H1 (cell line): ENCODE measurements at regions not wholly inside any gene's neighbourhood (a gene's known extent, or its start where the extent isn't known, plus 50 kb on each side); places are given as distances from the start of the nearest gene placed in this dataset.
A peak's percentile ranks its signal among the peaks of the same experiment; 100 is the strongest.

ENCODE experiments used
- CTCF ChIA-PET: fragments of 300-600 bp; sonication (Branson Sonifier 250); formaldehyde crosslinking; loops from one replicate; lab custom pipeline; 2021; ENCODE audit not compliant: partially characterized antibody; lab: Charles Lee
- POLR2A ChIA-PET: fragments of 300-600 bp; sonication (Branson Sonifier 250); formaldehyde crosslinking; loops from one replicate; lab custom pipeline; 2021; ENCODE audit warnings: inconsistent platforms; ENCODE audit not compliant: partially characterized antibody; lab: Charles Lee
- DNase-seq, 2 experiments: peaks; one replicate each; pipeline versions ENCODE4 v3.0.0 to v3.0.0-alpha.2; 2010 to 2022; ENCODE audit warnings: low spot score in 2 of 2, low read depth in 1 of 2, mixed read lengths in 1 of 2
- FAIRE-seq: peaks from 2 replicates; lab custom pipeline; 2011; peaks lifted over from hg19 to GRCh38; lab: Jason Lieb, UNC
- H2AFZ ChIP-seq: 2 replicates; pipeline ENCODE4 v1.8.1; 2012; ENCODE audit warnings: low read length, inconsistent platforms
- H2AK5ac ChIP-seq: 2 replicates; pipeline ENCODE4 v1.6.1; 2013; ENCODE audit warnings: low read depth, low read length
- H2BK120ac ChIP-seq: replicated peaks from 2 replicates; pipeline ENCODE3; 2013; ENCODE audit warnings: low read depth, low read length, inconsistent platforms
- H2BK12ac ChIP-seq: 2 replicates; pipeline ENCODE4 v1.6.1; 2013; ENCODE audit warnings: low read depth, low read length
- H2BK15ac ChIP-seq: 2 replicates; pipeline ENCODE4 v1.6.1; 2013; ENCODE audit warnings: low read length
- H2BK20ac ChIP-seq: 2 replicates; pipeline ENCODE4 v1.6.1; 2013; ENCODE audit warnings: low read length
- H2BK5ac ChIP-seq: 2 replicates; pipeline ENCODE4 v1.6.1; 2013; ENCODE audit warnings: low read depth, low read length
- H3K14ac ChIP-seq: 2 replicates; pipeline ENCODE4 v1.6.1; 2013; ENCODE audit warnings: inconsistent platforms; ENCODE audit not compliant: insufficient read length
- H3K18ac ChIP-seq: 2 replicates; pipeline ENCODE4 v1.6.1; 2013; ENCODE audit warnings: low read length; ENCODE audit errors: extremely low read depth
- H3K23ac ChIP-seq: 2 replicates; pipeline ENCODE4 v1.6.1; 2013; ENCODE audit warnings: inconsistent platforms; ENCODE audit not compliant: insufficient read length
- H3K23me2 ChIP-seq: 2 replicates; pipeline ENCODE4 v1.6.1; 2013; ENCODE audit warnings: low read depth, low read length
- H3K27ac ChIP-seq: 2 replicates; pipeline ENCODE4 v1.6.1; 2011; ENCODE audit warnings: low read depth, low read length, inconsistent platforms
- H3K27me3 ChIP-seq, 4 experiments: replicated peaks in 1 of 4; 1 replicate in 1 of 4; 2 replicates in 3 of 4; pipeline versions ENCODE4 v1.6.1 to v1.8.1; 2011 to 2013; ENCODE audit warnings: low read length in 3 of 4, mild to moderate bottlenecking in 3 of 4, inconsistent platforms in 2 of 4, mixed read lengths in 2 of 4, moderate library complexity in 1 of 4; ENCODE audit not compliant: control insufficient read depth in 3 of 4, insufficient read depth in 3 of 4; ENCODE audit errors: extremely low read depth in 1 of 4
- H3K36me3 ChIP-seq, 4 experiments: 2 replicates each; pipeline versions ENCODE4 v1.6.1 to v1.8.1; 2011 to 2013; ENCODE audit warnings: mild to moderate bottlenecking in 4 of 4, low read length in 3 of 4, moderate library complexity in 2 of 4, control low read depth in 1 of 4, inconsistent platforms in 1 of 4; ENCODE audit not compliant: insufficient read depth in 4 of 4, control insufficient read depth in 2 of 4
- H3K4ac ChIP-seq: replicated peaks from 2 replicates; pipeline ENCODE3; 2013; ENCODE audit warnings: low read length, low read depth, mixed read lengths, inconsistent platforms; ENCODE audit not compliant: insufficient read length
- H3K4me1 ChIP-seq, 4 experiments: replicated peaks in 1 of 4; 1 replicate in 1 of 4; 2 replicates in 3 of 4; pipeline versions ENCODE4 v1.6.1 to v1.8.1; 2011 to 2013; ENCODE audit warnings: low read length in 3 of 4, inconsistent platforms in 2 of 4, mixed read lengths in 1 of 4; ENCODE audit not compliant: insufficient read depth in 4 of 4, control insufficient read depth in 3 of 4
- H3K4me2 ChIP-seq, 2 experiments: 2 replicates each; pipeline versions ENCODE4 v1.6.1 to v1.8.1; 2011 to 2013; ENCODE audit warnings: low read depth in 2 of 2, low read length in 2 of 2, control low read depth in 1 of 2, inconsistent platforms in 1 of 2, mild to moderate bottlenecking in 1 of 2; ENCODE audit not compliant: insufficient read depth in 1 of 2
- H3K4me3 ChIP-seq, 4 experiments: fragments of 200-600, 300-600 bp in 1 of 4; sonication (generic), shearing (Covaris generic), sonication (Bioruptor Twin) in 1 of 4; 2 replicates each; pipeline versions ENCODE4 v1.5.1 to v1.8.1; 2011 to 2016; ENCODE audit warnings: low read length in 4 of 4, low read depth in 3 of 4, control low read depth in 2 of 4, inconsistent platforms in 2 of 4, mild to moderate bottlenecking in 2 of 4, mixed read lengths in 1 of 4, moderate library complexity in 1 of 4; ENCODE audit not compliant: insufficient read depth in 2 of 4; ENCODE audit errors: extremely low read depth in 1 of 4
- H3K56ac ChIP-seq: replicated peaks from 2 replicates; pipeline ENCODE3; 2013; ENCODE audit warnings: low read depth, mild to moderate bottlenecking, mixed read lengths, low read length, inconsistent platforms; ENCODE audit not compliant: insufficient read length
- H3K79me1 ChIP-seq: 2 replicates; pipeline ENCODE4 v1.6.1; 2013; ENCODE audit warnings: low read depth, low read length, control low read depth
- H3K79me2 ChIP-seq, 2 experiments: 2 replicates each; pipeline versions ENCODE4 v1.6.1 to v1.8.1; 2012 to 2013; ENCODE audit warnings: low read length in 2 of 2, mild to moderate bottlenecking in 2 of 2, inconsistent platforms in 1 of 2; ENCODE audit not compliant: insufficient read depth in 2 of 2, control insufficient read depth in 1 of 2
- H3K9ac ChIP-seq, 4 experiments: replicated peaks in 1 of 4; 1 replicate in 1 of 4; 2 replicates in 3 of 4; pipeline versions ENCODE4 v1.6.1 to v1.8.1; 2011 to 2013; ENCODE audit warnings: low read depth in 3 of 4, low read length in 3 of 4, control low read depth in 2 of 4, mild to moderate bottlenecking in 2 of 4, moderate library complexity in 2 of 4, inconsistent platforms in 1 of 4; ENCODE audit errors: extremely low read depth in 1 of 4
- H3K9me3 ChIP-seq, 2 experiments: 2 replicates each; pipeline versions ENCODE4 v1.6.1 to v1.8.1; 2012 to 2013; ENCODE audit warnings: mild to moderate bottlenecking in 2 of 2, moderate library complexity in 2 of 2, control low read depth in 1 of 2, inconsistent platforms in 1 of 2, low read depth in 1 of 2, low read length in 1 of 2, mixed read lengths in 1 of 2; ENCODE audit not compliant: insufficient read depth in 2 of 2
- H4K20me1 ChIP-seq, 2 experiments: replicated peaks in 1 of 2; 2 replicates each; pipeline versions ENCODE3 to v1.8.1; 2011 to 2013; ENCODE audit warnings: inconsistent platforms in 2 of 2, low read length in 2 of 2, mild to moderate bottlenecking in 1 of 2; ENCODE audit not compliant: insufficient read depth in 2 of 2, control insufficient read depth in 1 of 2
- H4K5ac ChIP-seq: 2 replicates; pipeline ENCODE4 v1.6.1; 2013; ENCODE audit warnings: low read length, low read depth, mixed read lengths, inconsistent platforms; ENCODE audit not compliant: insufficient read length
- H4K8ac ChIP-seq: 2 replicates; pipeline ENCODE4 v1.8.0; 2013; ENCODE audit warnings: mild to moderate bottlenecking, moderate library complexity, low read length, inconsistent platforms; ENCODE audit not compliant: insufficient read depth; ENCODE audit errors: extremely low read depth
- H4K91ac ChIP-seq: replicated peaks from 2 replicates; pipeline ENCODE3; 2013; ENCODE audit warnings: low read length, mixed read lengths, inconsistent platforms; ENCODE audit not compliant: insufficient read length
- CBX5 ChIP-seq: fragments of 300-800, 300-1000 bp; sonication (generic); IDR thresholded peaks from 2 replicates; pipeline ENCODE4 v1.7.1; 2016; ENCODE audit warnings: antibody characterized with exemption, low read length, low read depth
- CREB1 ChIP-seq: IDR thresholded peaks from 2 replicates; pipeline ENCODE4 v1.6.1; 2012; ENCODE audit warnings: inconsistent platforms
- CTBP2 ChIP-seq: IDR thresholded peaks from 2 replicates; pipeline ENCODE4 v1.7.0; 2011; ENCODE audit warnings: borderline replicate concordance, mild to moderate bottlenecking, moderate library complexity, mixed read lengths, low read length; ENCODE audit not compliant: insufficient read depth, insufficient read length
- FOSL1 ChIP-seq: IDR thresholded peaks from 2 replicates; pipeline ENCODE4 v1.6.1; 2011; ENCODE audit warnings: mild to moderate bottlenecking, low read depth, low read length, moderate library complexity; ENCODE audit not compliant: insufficient read depth
- JUN ChIP-seq: IDR thresholded peaks from 2 replicates; pipeline ENCODE4 v1.6.1; 2011; ENCODE audit warnings: low read depth, mild to moderate bottlenecking, improper control_type of control experiment, low read length
- RNF2 ChIP-seq: fragments of 200-900, 300-1000 bp; sonication (generic); IDR thresholded peaks from 2 replicates; pipeline ENCODE4 v1.7.1; 2016; ENCODE audit warnings: borderline replicate concordance, low read depth, mild to moderate bottlenecking, antibody characterized with exemption, low read length; ENCODE audit not compliant: poor library complexity, severe bottlenecking; ENCODE audit errors: missing control alignments
- RXRA ChIP-seq: IDR thresholded peaks from 2 replicates; pipeline ENCODE4 v1.6.1; 2011; ENCODE audit warnings: low read depth, mild to moderate bottlenecking, low read length, moderate library complexity; ENCODE audit not compliant: insufficient read depth
- SIN3A ChIP-seq, 2 experiments: IDR thresholded peaks in 1 of 2; conservative IDR thresholded peaks in 1 of 2; 2 replicates each; pipeline ENCODE4 v1.6.1; 2011 to 2012; ENCODE audit warnings: low read length in 2 of 2, improper control_type of control experiment in 1 of 2, low read depth in 1 of 2, mild to moderate bottlenecking in 1 of 2
- SUZ12 ChIP-seq: fragments of 200-600 bp; sonication (generic); IDR thresholded peaks from 2 replicates; pipeline ENCODE4 v1.6.1; 2012; ENCODE audit warnings: mild to moderate bottlenecking, inconsistent platforms, low read length, moderate library complexity, mixed read lengths
- TAF1 ChIP-seq: IDR thresholded peaks from 2 replicates; pipeline ENCODE4 v1.6.1; 2011; ENCODE audit warnings: mild to moderate bottlenecking, low read depth, low read length
- TEAD4 ChIP-seq: IDR thresholded peaks from 2 replicates; pipeline ENCODE4 v1.6.1; 2012; ENCODE audit warnings: low read depth, low read length, inconsistent platforms, mixed read lengths
- WGBS, 2 experiments: shearing (Covaris generic) in 1 of 2; methylation state at CpG; one replicate each; pipeline versions ENCODE4 v1.1.6 to v1.1.7; 2013 to 2015; ENCODE audit warnings: low lambda C conversion rate in 2 of 2, mixed read lengths in 2 of 2, inconsistent platforms in 1 of 2, low coverage in 1 of 2, missing lambda C conversion rate in 1 of 2; ENCODE audit not compliant: insufficient replicate concordance in 2 of 2, insufficient coverage in 1 of 2, insufficient read length in 1 of 2; ENCODE audit errors: extremely low coverage in 1 of 2, missing lambda C conversion rate in 1 of 2; 5-methylcytosine and 5-hydroxymethylcytosine counted together

- H3K4me1 ChIP-seq: peaks cover 0 to 9% (median 4%) of the 10 kb centered on the region in 4 experiments; a peak in 5 of 7 replicates
- no peak overlapping the region for H2BK20ac ChIP-seq
- H3K56ac ChIP-seq: no peak overlapping the region
- H3K79me1 ChIP-seq: no peaks in the 10 kb centered on the region
- no peaks in the 10 kb centered on the region for H3K79me2 ChIP-seq
- no peak overlapping the region for H4K8ac ChIP-seq
- DNase-seq (no peak), FAIRE-seq (no peak)
- H3K9ac ChIP-seq: no peak overlapping the region
- H2AFZ ChIP-seq: peak overlapping the region; percentile 92
- no peak overlapping the region for H3K27ac ChIP-seq
- H2BK120ac ChIP-seq: no peak overlapping the region
- peak overlapping the region; percentile 88; the same call in 1 of the 2 replicates for H2BK15ac ChIP-seq
- CTCF ChIA-PET: interaction anchor here (0.6 to 1.4 kb wide), 2 partner anchors 20 to 402 kb away, joined by 3 read pairs; no protein-coding TSS in a partner anchor
- H4K20me1 ChIP-seq: no peaks in the 10 kb centered on the region
- H3K23me2 ChIP-seq: no peaks in the 10 kb centered on the region
- H2BK5ac ChIP-seq: no peak overlapping the region; the same call in 1 of the 2 replicates
- no peak overlapping the region for H3K23ac ChIP-seq
- WGBS, 2 experiments: 46% methylated on average over 4 of the region's 4 CpGs; no CpG with 5 or more reads in 1 of the 2 experiments
- H3K9me3 ChIP-seq: peaks cover 0 to 9% of the 10 kb centered on the region in 2 experiments; a peak in 2 of 4 replicates
- H3K4me3 ChIP-seq: no peak overlapping the region
- H3K4me2 ChIP-seq: peak overlapping the region; percentile 18 to 36; a peak in 1 of 4 replicates
- POLR2A ChIA-PET: interaction anchor here (0.7 to 3.6 kb wide), 5 partner anchors 9 to 33 kb away, joined by 3 to 12 read pairs (median 3); no protein-coding TSS in a partner anchor
- no peaks in the 10 kb centered on the region for H3K36me3 ChIP-seq
- H4K91ac ChIP-seq: no peak overlapping the region
- H3K14ac ChIP-seq: no peak overlapping the region
- H3K4ac ChIP-seq: no peak overlapping the region
- H4K5ac ChIP-seq: no peak overlapping the region
- H2BK12ac ChIP-seq: peak overlapping the region; percentile 27; the same call in 1 of the 2 replicates
- H2AK5ac ChIP-seq: peak overlapping the region; percentile 39; the same call in 1 of the 2 replicates
- H3K27me3 ChIP-seq: no peaks in the 10 kb centered on the region; a peak in 1 of 7 replicates
- peak overlapping the region; percentile 78 for H3K18ac ChIP-seq
- TF ChIP-seq FOSL1: no peak
- no peak for TF ChIP-seq RNF2
- TF ChIP-seq TEAD4: no peak
- no peak for TF ChIP-seq SIN3A (conservative IDR thresholded peaks at IDR 0.05 in 1 of 2, IDR thresholded peaks at IDR 0.05 in 1 of 2; ENCODE audit: low read depth in 1 of 2, low read length in 2 of 2)
- TF ChIP-seq CTBP2: no peak
- no peak for TF ChIP-seq CBX5
- TF ChIP-seq SUZ12: no peak
- TF ChIP-seq JUN: no peak
- TF ChIP-seq RXRA: no peak
- TF ChIP-seq TAF1: no peak
- TF ChIP-seq CREB1: no peak
Observed at GRCh38 chr1:38465460-38465859, 394.1 kb downstream of the RRAGC start.
